NB4 (cell line): ENCODE measurements at regions not wholly inside any gene's neighbourhood (a gene's known extent, or its start where the extent isn't known, plus 50 kb on each side); places are given as distances from the start of the nearest gene placed in this dataset.

Experiments used
- MAX ChIP-seq: IDR thresholded peaks from 2 replicates; pipeline ENCODE4 v1.6.1; 2011; ENCODE audit warnings: low read depth, low read length
- POLR2A ChIP-seq: IDR thresholded peaks from 2 replicates; pipeline ENCODE4 v1.6.1; 2011; ENCODE audit warnings: mild to moderate bottlenecking; ENCODE audit not compliant: insufficient read length; ENCODE audit errors: extremely low read depth
- TF ChIP-seq, protein P1 (sequence below): IDR thresholded peaks from one replicate; pipeline ENCODE4 v1.5.1; 2012; ENCODE audit warnings: low read depth, low read length

GRCh38 chr3:144252896-144253295 lies 281.3 kb downstream of the DIPK2A start:
- TF ChIP-seq POLR2A (no peak), MAX (no peak)
- TF ChIP-seq, protein P1, sequence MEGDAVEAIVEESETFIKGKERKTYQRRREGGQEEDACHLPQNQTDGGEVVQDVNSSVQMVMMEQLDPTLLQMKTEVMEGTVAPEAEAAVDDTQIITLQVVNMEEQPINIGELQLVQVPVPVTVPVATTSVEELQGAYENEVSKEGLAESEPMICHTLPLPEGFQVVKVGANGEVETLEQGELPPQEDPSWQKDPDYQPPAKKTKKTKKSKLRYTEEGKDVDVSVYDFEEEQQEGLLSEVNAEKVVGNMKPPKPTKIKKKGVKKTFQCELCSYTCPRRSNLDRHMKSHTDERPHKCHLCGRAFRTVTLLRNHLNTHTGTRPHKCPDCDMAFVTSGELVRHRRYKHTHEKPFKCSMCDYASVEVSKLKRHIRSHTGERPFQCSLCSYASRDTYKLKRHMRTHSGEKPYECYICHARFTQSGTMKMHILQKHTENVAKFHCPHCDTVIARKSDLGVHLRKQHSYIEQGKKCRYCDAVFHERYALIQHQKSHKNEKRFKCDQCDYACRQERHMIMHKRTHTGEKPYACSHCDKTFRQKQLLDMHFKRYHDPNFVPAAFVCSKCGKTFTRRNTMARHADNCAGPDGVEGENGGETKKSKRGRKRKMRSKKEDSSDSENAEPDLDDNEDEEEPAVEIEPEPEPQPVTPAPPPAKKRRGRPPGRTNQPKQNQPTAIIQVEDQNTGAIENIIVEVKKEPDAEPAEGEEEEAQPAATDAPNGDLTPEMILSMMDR, result no peak
